Natural killer cell (primary cell): ENCODE measurements at regions not wholly inside any gene's neighbourhood (a gene's known extent, or its start where the extent isn't known, plus 50 kb on each side); places are given as distances from the start of the nearest gene placed in this dataset.

Experiments used
- ATAC-seq, 3 donors: fragments of 150-1000 bp in 2 of 3; fragments of 200-7000 bp in 1 of 3; cut with Tn5 transposase; 1 replicate in 1 of 3; 2 replicates in 2 of 3; pipeline ENCODE4 v1.10.0; 2021; ENCODE audit warnings: mild to moderate bottlenecking in 2 of 3, moderate library complexity in 2 of 3
- DNase-seq, 2 donors: peaks; one replicate each; pipeline versions ENCODE4 v3.0.0 to v3.0.0-alpha.2; 2013 to 2021; ENCODE audit warnings: mixed read lengths in 1 of 2
- H3K27ac ChIP-seq: one replicate; pipeline ENCODE4 v1.5.1; 2013; ENCODE audit warnings: mild to moderate bottlenecking, low read length
- H3K27me3 ChIP-seq: one replicate; pipeline ENCODE4 v1.6.1; 2013; ENCODE audit warnings: low read length; ENCODE audit not compliant: control insufficient read depth, insufficient read depth
- H3K36me3 ChIP-seq: one replicate; pipeline ENCODE4 v1.6.1; 2013; ENCODE audit warnings: low read length; ENCODE audit not compliant: control insufficient read depth, insufficient read depth
- H3K4me1 ChIP-seq: one replicate; pipeline ENCODE4 v1.6.1; 2013; ENCODE audit warnings: low read length; ENCODE audit not compliant: control insufficient read depth, insufficient read depth
- H3K4me3 ChIP-seq: one replicate; pipeline ENCODE4 v1.5.1; 2013; ENCODE audit warnings: low read length
- H3K9me3 ChIP-seq: one replicate; pipeline ENCODE4 v1.6.1; 2013; ENCODE audit warnings: low read length; ENCODE audit not compliant: control insufficient read depth, insufficient read depth
- H3K27ac Mint-ChIP-seq, 2 donors: one replicate each; pipeline ENCODE4 v1.8.0; 2022; ENCODE audit warnings: mild to moderate bottlenecking in 2 of 2, mixed read lengths in 2 of 2, moderate library complexity in 1 of 2
- H3K27me3 Mint-ChIP-seq, 2 donors: one replicate each; pipeline ENCODE4 v1.8.0; 2022; ENCODE audit warnings: low read depth in 2 of 2, mixed read lengths in 2 of 2
- H3K36me3 Mint-ChIP-seq: one replicate; pipeline ENCODE4 v1.8.0; 2022; ENCODE audit warnings: mixed read lengths
- H3K4me1 Mint-ChIP-seq, 2 donors: one replicate each; pipeline ENCODE4 v1.8.0; 2022; ENCODE audit warnings: mixed read lengths in 2 of 2
- H3K4me3 Mint-ChIP-seq: one replicate; pipeline ENCODE4 v1.8.0; 2022; ENCODE audit warnings: mild to moderate bottlenecking, moderate library complexity, mixed read lengths
- H3K9me3 Mint-ChIP-seq, 2 donors: one replicate each; pipeline ENCODE4 v1.8.0; 2022; ENCODE audit warnings: mixed read lengths in 2 of 2
- CTCF ChIP-seq: fragments of 200-600 bp; IDR thresholded peaks from one replicate; pipeline ENCODE4 v1.8.0; 2022; ENCODE audit warnings: antibody characterized with exemption
- WGBS: methylation state at CpG from one replicate; pipeline ENCODE4 v1.1.7; 2013; ENCODE audit warnings: missing lambda C conversion rate; ENCODE audit not compliant: insufficient coverage; 5-methylcytosine and 5-hydroxymethylcytosine counted together
- intact Hi-C: fragments of 100-400 bp; cut with micrococcal nuclease; formaldehyde crosslinking; loops from one replicate; pipeline ENCODE4 v1.14.2; 2022

GRCh38 chr12:47576289-47576945, 129.4 kb downstream of the RPAP3 start:
- H3K9me3 ChIP-seq, result no peaks in the 10 kb centered on the region
- no peak for TF ChIP-seq CTCF
- no peak for ATAC-seq
- H3K4me1 Mint-ChIP-seq, result no peaks in the 10 kb centered on the region
- intact Hi-C loops, result no loop called here
- H3K4me3 ChIP-seq, result no peak overlapping the region
- H3K27me3 ChIP-seq, result no peaks in the 10 kb centered on the region
- H3K27ac ChIP-seq, result no peak overlapping the region
- no peak overlapping the region for H3K27ac Mint-ChIP-seq
- no peaks in the 10 kb centered on the region for H3K36me3 ChIP-seq
- H3K4me3 Mint-ChIP-seq, result no peak overlapping the region
- WGBS, result 86% methylated on average over 7 of the region's 7 CpGs
- DNase-seq, result no peak
- no peaks in the 10 kb centered on the region for H3K36me3 Mint-ChIP-seq
- no peaks in the 10 kb centered on the region for H3K4me1 ChIP-seq
- H3K27me3 Mint-ChIP-seq, result peaks cover 10 to 16% of the 10 kb centered on the region in 2 donors
- H3K9me3 Mint-ChIP-seq, result no peaks in the 10 kb centered on the region

GRCh38 chr12:47574252-47575021, 131.4 kb downstream of the RPAP3 start:
- no peak for TF ChIP-seq CTCF
- intact Hi-C loops, result no loop called here
- whole genome bisulfite sequencing, result 86% methylated on average over 1 of the region's 1 CpG
- no peaks in the 10 kb centered on the region for H3K4me1 Mint-ChIP-seq
- no peaks in the 10 kb centered on the region for H3K36me3 Mint-ChIP-seq
- Histone ChIP-seq H3K4me3 (no peak overlapping the region), H3K27ac (no peak overlapping the region), H3K27me3 (no peaks in the 10 kb centered on the region), H3K4me1 (no peaks in the 10 kb centered on the region), H3K9me3 (no peaks in the 10 kb centered on the region), H3K36me3 (no peaks in the 10 kb centered on the region)
- no peak overlapping the region for H3K4me3 Mint-ChIP-seq
- H3K27ac Mint-ChIP-seq, result no peak overlapping the region
- ATAC-seq, result no peak
- H3K27me3 Mint-ChIP-seq, result peaks cover 10 to 22% of the 10 kb centered on the region in 2 donors
- no peaks in the 10 kb centered on the region for H3K9me3 Mint-ChIP-seq
- no peak for DNase-seq

GRCh38 chr12:47573146-47573659, 132.6 kb downstream of the RPAP3 start:
- Histone ChIP-seq H3K36me3 (no peaks in the 10 kb centered on the region), H3K27me3 (no peaks in the 10 kb centered on the region), H3K9me3 (no peaks in the 10 kb centered on the region), H3K27ac (no peak overlapping the region), H3K4me3 (no peak overlapping the region), H3K4me1 (no peaks in the 10 kb centered on the region)
- DNase-seq, result no peak
- Mint-ChIP-seq H3K9me3 (no peaks in the 10 kb centered on the region), H3K27me3 (peaks cover 10 to 16% of the 10 kb centered on the region in 2 donors), H3K36me3 (no peaks in the 10 kb centered on the region), H3K4me1 (no peaks in the 10 kb centered on the region), H3K4me3 (no peak overlapping the region), H3K27ac (no peak overlapping the region)
- ATAC-seq, result no peak
- 88% methylated on average over 1 of the region's 1 CpG for WGBS
- intact Hi-C loops, result no loop called here
- TF ChIP-seq CTCF, result no peak
